Breast epithelium (tissue), 3 donors: ENCODE measurements at regions not wholly inside any gene's neighbourhood (a gene's known extent, or its start where the extent isn't known, plus 50 kb on each side); places are given as distances from the start of the nearest gene placed in this dataset.
"Not testable (repeated sequence)": the region's sequence is repeated elsewhere in the genome, so short reads cannot be mapped to it uniquely, and the experiment has no call there.

Experiments
- POLR2A ChIP-seq: fragments of 450-650 bp; IDR thresholded peaks from one replicate; pipeline ENCODE4 v1.6.1; 2016; ENCODE audit warnings: antibody characterized with exemption, mild to moderate bottlenecking, moderate library complexity
- TF ChIP-seq, protein P1 (sequence below), 3 donors: fragments of 450-650 bp; IDR thresholded peaks; one replicate each; pipeline ENCODE4 v1.5.1; 2016 to 2017; ENCODE audit warnings: antibody characterized with exemption in 3 of 3, mild to moderate bottlenecking in 3 of 3, moderate library complexity in 3 of 3

DNA sequence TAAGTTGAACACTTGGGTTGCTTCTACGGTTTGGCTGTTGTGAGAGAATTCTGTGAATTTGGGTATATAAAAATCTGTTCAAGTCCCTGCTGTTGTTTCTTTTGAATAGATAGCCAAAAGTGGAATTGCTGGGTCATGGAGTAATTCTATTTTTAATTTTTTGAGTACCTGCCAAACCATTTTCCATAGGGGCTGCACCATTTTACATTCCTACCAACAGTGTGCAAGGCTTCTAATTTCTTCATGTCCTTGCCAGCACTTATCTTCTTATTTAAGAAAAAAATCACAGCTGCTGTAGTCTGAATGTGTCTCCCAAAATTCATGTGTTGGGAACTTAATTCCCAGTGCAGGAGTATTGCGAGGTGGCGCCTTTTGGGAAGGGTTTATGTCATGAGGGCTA, 75.1 kb upstream of the NUTM2F start:
- TF ChIP-seq, protein P1, sequence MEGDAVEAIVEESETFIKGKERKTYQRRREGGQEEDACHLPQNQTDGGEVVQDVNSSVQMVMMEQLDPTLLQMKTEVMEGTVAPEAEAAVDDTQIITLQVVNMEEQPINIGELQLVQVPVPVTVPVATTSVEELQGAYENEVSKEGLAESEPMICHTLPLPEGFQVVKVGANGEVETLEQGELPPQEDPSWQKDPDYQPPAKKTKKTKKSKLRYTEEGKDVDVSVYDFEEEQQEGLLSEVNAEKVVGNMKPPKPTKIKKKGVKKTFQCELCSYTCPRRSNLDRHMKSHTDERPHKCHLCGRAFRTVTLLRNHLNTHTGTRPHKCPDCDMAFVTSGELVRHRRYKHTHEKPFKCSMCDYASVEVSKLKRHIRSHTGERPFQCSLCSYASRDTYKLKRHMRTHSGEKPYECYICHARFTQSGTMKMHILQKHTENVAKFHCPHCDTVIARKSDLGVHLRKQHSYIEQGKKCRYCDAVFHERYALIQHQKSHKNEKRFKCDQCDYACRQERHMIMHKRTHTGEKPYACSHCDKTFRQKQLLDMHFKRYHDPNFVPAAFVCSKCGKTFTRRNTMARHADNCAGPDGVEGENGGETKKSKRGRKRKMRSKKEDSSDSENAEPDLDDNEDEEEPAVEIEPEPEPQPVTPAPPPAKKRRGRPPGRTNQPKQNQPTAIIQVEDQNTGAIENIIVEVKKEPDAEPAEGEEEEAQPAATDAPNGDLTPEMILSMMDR (IDR thresholded peaks at IDR 0.05), result not testable (repeated sequence)
- not testable (repeated sequence) for TF ChIP-seq POLR2A
